Calu3 (cell line): ENCODE measurements at regions not wholly inside any gene's neighbourhood (a gene's known extent, or its start where the extent isn't known, plus 50 kb on each side); places are given as distances from the start of the nearest gene placed in this dataset.

Source experiments
- BruUV-seq: library from RNA; stranded (reverse); fragments of 400-500 nt; replicated peaks from 2 replicates; lab custom pipeline; 2021; lab: Mats Ljungman, UMichigan
- CTCF ChIA-PET: fragments of 300-600 bp; sonication (Branson Sonifier 250); formaldehyde crosslinking; loops from one replicate; lab custom pipeline; 2022; ENCODE audit warnings: antibody characterized with exemption; lab: Charles Lee
- DNase-seq: peaks from one replicate; pipeline ENCODE4 v3.0.0; 2022
- H3K27ac Mint-ChIP-seq: one replicate; pipeline ENCODE4 v1.8.0; 2022; ENCODE audit warnings: mixed read lengths; ENCODE audit not compliant: unreplicated experiment
- H3K27me3 Mint-ChIP-seq: one replicate; pipeline ENCODE4 v1.8.0; 2022; ENCODE audit warnings: mixed read lengths; ENCODE audit not compliant: unreplicated experiment
- H3K36me3 Mint-ChIP-seq: one replicate; pipeline ENCODE4 v1.8.0; 2022; ENCODE audit warnings: mild to moderate bottlenecking, moderate library complexity, mixed read lengths; ENCODE audit not compliant: insufficient read depth, unreplicated experiment
- H3K4me1 Mint-ChIP-seq: one replicate; pipeline ENCODE4 v1.8.0; 2022; ENCODE audit warnings: mild to moderate bottlenecking, low read depth, mixed read lengths; ENCODE audit not compliant: unreplicated experiment
- H3K4me3 Mint-ChIP-seq: one replicate; pipeline ENCODE4 v1.8.0; 2022; ENCODE audit warnings: mild to moderate bottlenecking, low read depth, moderate library complexity, mixed read lengths; ENCODE audit not compliant: unreplicated experiment
- H3K9me3 Mint-ChIP-seq: one replicate; pipeline ENCODE4 v1.8.0; 2022; ENCODE audit warnings: low read depth, mixed read lengths; ENCODE audit not compliant: unreplicated experiment
- intact Hi-C: fragments of 100-400 bp; cut with micrococcal nuclease; formaldehyde crosslinking; loops from one replicate; pipeline ENCODE4 v1.10.0; 2022; ENCODE audit not compliant: unreplicated experiment
- TF ChIP-seq, protein P1 (sequence below): fragments of 200-600 bp; IDR thresholded peaks from one replicate; pipeline ENCODE4 v1.8.0; 2022; ENCODE audit warnings: antibody characterized with exemption; ENCODE audit not compliant: unreplicated experiment

GRCh38 chr4:100290585-100290984, 100.3 kb upstream of the DDIT4L start:
- Mint-ChIP-seq H3K27me3 (no peaks in the 10 kb centered on the region), H3K27ac (no peak overlapping the region), H3K4me3 (no peak overlapping the region), H3K36me3 (no peaks in the 10 kb centered on the region), H3K9me3 (peaks cover 3% of the 10 kb centered on the region), H3K4me1 (no peaks in the 10 kb centered on the region)
- intact Hi-C loops: no loop called here
- no TSS peak for BruUV-seq
- DNase-seq: no peak
- CTCF ChIA-PET: no interaction called here
- TF ChIP-seq, protein P1, sequence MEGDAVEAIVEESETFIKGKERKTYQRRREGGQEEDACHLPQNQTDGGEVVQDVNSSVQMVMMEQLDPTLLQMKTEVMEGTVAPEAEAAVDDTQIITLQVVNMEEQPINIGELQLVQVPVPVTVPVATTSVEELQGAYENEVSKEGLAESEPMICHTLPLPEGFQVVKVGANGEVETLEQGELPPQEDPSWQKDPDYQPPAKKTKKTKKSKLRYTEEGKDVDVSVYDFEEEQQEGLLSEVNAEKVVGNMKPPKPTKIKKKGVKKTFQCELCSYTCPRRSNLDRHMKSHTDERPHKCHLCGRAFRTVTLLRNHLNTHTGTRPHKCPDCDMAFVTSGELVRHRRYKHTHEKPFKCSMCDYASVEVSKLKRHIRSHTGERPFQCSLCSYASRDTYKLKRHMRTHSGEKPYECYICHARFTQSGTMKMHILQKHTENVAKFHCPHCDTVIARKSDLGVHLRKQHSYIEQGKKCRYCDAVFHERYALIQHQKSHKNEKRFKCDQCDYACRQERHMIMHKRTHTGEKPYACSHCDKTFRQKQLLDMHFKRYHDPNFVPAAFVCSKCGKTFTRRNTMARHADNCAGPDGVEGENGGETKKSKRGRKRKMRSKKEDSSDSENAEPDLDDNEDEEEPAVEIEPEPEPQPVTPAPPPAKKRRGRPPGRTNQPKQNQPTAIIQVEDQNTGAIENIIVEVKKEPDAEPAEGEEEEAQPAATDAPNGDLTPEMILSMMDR: no peak

DNA sequence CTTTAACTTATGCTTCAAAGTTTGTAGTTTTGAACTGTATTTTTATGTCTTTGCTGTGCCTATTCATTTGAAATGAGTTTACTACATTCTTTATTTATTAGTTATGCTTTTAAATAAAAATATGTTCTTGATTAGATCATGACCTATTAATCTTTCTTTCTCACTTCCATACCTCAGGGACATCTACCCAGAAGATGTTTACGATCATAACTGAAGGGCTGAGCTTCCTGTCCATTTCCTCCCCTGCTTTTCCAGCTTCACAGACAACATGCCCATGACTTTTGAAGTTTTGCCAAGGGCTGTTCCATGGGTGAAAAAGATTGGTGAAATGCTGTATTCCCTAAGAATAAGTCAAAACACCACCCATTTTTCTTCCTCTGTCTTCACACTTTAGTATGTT, 99.7 kb upstream of the DDIT4L start:
- Mint-ChIP-seq H3K36me3 (no peaks in the 10 kb centered on the region), H3K4me3 (no peak overlapping the region), H3K27me3 (no peaks in the 10 kb centered on the region), H3K27ac (no peak overlapping the region), H3K4me1 (no peaks in the 10 kb centered on the region), H3K9me3 (peaks cover 3% of the 10 kb centered on the region)
- CTCF ChIA-PET: no interaction called here
- no TSS peak for BruUV-seq
- TF ChIP-seq, protein P1: no peak
- intact Hi-C loops: no loop called here
- DNase-seq: no peak

GRCh38 chr4:100289530-100289888, 99.2 kb upstream of the DDIT4L start:
- no TSS peak for BruUV-seq
- Mint-ChIP-seq H3K27me3 (no peaks in the 10 kb centered on the region), H3K9me3 (peaks cover 3% of the 10 kb centered on the region), H3K36me3 (no peaks in the 10 kb centered on the region), H3K4me1 (no peaks in the 10 kb centered on the region), H3K27ac (no peak overlapping the region), H3K4me3 (no peak overlapping the region)
- intact Hi-C loops: no loop called here
- CTCF ChIA-PET: no interaction called here
- TF ChIP-seq, protein P1: no peak
- no peak for DNase-seq

DNA sequence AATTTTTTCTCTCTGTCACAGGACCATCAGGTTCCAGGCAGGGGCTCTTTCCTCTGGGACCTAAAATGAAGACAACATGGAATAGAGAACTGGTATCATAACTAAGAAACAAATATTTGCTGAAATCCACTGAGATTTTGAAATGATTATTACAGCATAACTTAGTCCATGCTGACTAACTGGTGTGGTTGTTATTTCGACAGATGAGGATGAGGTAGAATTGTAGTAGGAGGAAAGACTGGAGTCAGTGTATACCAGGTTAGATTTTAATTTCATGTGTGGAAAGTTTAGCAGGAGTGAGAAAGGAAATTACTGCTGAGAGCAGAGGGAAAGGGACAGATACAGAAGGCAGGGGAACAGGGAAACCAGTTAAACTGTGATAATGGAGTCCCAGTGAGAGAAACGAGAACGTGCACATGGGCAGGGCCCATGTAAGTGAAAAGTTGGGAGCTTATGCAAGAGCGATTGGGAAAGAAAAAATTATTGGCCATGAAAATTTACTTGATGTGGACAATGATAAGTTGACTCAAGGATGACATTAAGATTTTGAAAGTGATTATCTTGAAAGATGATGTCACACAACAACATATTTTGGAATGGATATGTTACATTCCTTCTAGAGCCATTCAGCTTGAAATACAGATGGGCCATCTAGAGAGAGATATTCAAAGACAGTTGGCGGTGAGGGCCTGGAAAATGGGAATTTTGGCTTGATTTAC, 98.7 kb upstream of the DDIT4L start:
- Mint-ChIP-seq H3K4me1 (no peaks in the 10 kb centered on the region), H3K9me3 (peaks cover 3% of the 10 kb centered on the region), H3K27me3 (no peaks in the 10 kb centered on the region), H3K4me3 (no peak overlapping the region), H3K36me3 (no peaks in the 10 kb centered on the region), H3K27ac (no peak overlapping the region)
- no peak for DNase-seq
- TF ChIP-seq, protein P1: no peak
- CTCF ChIA-PET: no interaction called here
- intact Hi-C loops: no loop called here
- BruUV-seq: no TSS peak
